IPS-20b (cell line): ENCODE measurements at regions not wholly inside any gene's neighbourhood (a gene's known extent, or its start where the extent isn't known, plus 50 kb on each side); places are given as distances from the start of the nearest gene placed in this dataset.
A peak's percentile ranks its signal among the peaks of the same experiment; 100 is the strongest.
"Not testable (repeated sequence)": the region's sequence is repeated elsewhere in the genome, so short reads cannot be mapped to it uniquely, and the experiment has no call there.

Source experiments
- H3K27ac ChIP-seq: one replicate; pipeline ENCODE4 v1.5.1; 2013; ENCODE audit warnings: low read length
- H3K27me3 ChIP-seq: 2 replicates; pipeline ENCODE4 v1.6.1; 2013; ENCODE audit warnings: mild to moderate bottlenecking, low read length, inconsistent platforms; ENCODE audit not compliant: insufficient read depth
- H3K36me3 ChIP-seq: 2 replicates; pipeline ENCODE4 v1.6.1; 2013; ENCODE audit warnings: low read depth, mild to moderate bottlenecking, inconsistent platforms, low read length, moderate library complexity; ENCODE audit not compliant: insufficient read depth
- H3K4me1 ChIP-seq: 2 replicates; pipeline ENCODE4 v1.6.1; 2013; ENCODE audit warnings: mild to moderate bottlenecking, control low read depth, inconsistent platforms, low read length, moderate library complexity; ENCODE audit not compliant: insufficient read depth
- H3K4me3 ChIP-seq: 2 replicates; pipeline ENCODE4 v1.5.1; 2013; ENCODE audit warnings: mild to moderate bottlenecking, low read length, inconsistent platforms
- H3K9ac ChIP-seq: 2 replicates; pipeline ENCODE4 v1.6.1; 2013; ENCODE audit warnings: low read depth, mild to moderate bottlenecking, inconsistent platforms, low read length, moderate library complexity
- H3K9me3 ChIP-seq: 2 replicates; pipeline ENCODE4 v1.6.1; 2013; ENCODE audit warnings: mild to moderate bottlenecking, low read depth, low read length, inconsistent platforms; ENCODE audit not compliant: insufficient read depth

GRCh38 chr14:65981192-65981843 is 504.9 kb upstream of the CCDC196 start:
- H3K36me3 ChIP-seq, result no peaks in the 10 kb centered on the region

GRCh38 chr14:65986041-65986440 is 500.1 kb upstream of the CCDC196 start:
- H3K27ac ChIP-seq, result no peak overlapping the region
- no peak overlapping the region for H3K9ac ChIP-seq
- no peak overlapping the region for H3K4me3 ChIP-seq
- H3K27me3 ChIP-seq, result no peaks in the 10 kb centered on the region
- no peaks in the 10 kb centered on the region for H3K36me3 ChIP-seq
- H3K9me3 ChIP-seq, result no peaks in the 10 kb centered on the region
- H3K4me1 ChIP-seq, result no peaks in the 10 kb centered on the region

More at GRCh38 chr14:65981192-65981843, 504.9 kb upstream of the CCDC196 start:
- Histone ChIP-seq H3K9me3 (peaks cover 4% of the 10 kb centered on the region), H3K27ac (no peak overlapping the region), H3K4me3 (no peak overlapping the region), H3K9ac (no peak overlapping the region), H3K27me3 (no peaks in the 10 kb centered on the region), H3K4me1 (no peaks in the 10 kb centered on the region)

- Histone ChIP-seq H3K4me1 (peaks cover 13% of the 10 kb centered on the region), H3K36me3 (no peaks in the 10 kb centered on the region), H3K9me3 (no peaks in the 10 kb centered on the region), H3K27ac (no peak overlapping the region), H3K9ac (no peak overlapping the region), H3K4me3 (no peak overlapping the region), H3K27me3 (no peaks in the 10 kb centered on the region)
These were observed 496.2 kb upstream of the CCDC196 start for GRCh38 chr14:65989981-65990380.

GRCh38 chr14:65991104-65991503 is 495.1 kb upstream of the CCDC196 start:
- Histone ChIP-seq H3K9ac (no peak overlapping the region), H3K27ac (no peak overlapping the region), H3K27me3 (no peaks in the 10 kb centered on the region), H3K9me3 (no peaks in the 10 kb centered on the region), H3K4me1 (peaks cover 13% of the 10 kb centered on the region), H3K4me3 (no peak overlapping the region), H3K36me3 (no peaks in the 10 kb centered on the region)

GRCh38 chr14:65991935-65992334 is 494.2 kb upstream of the CCDC196 start:
- H3K4me3 ChIP-seq, H3K9ac ChIP-seq, H3K9me3 ChIP-seq, H3K36me3 ChIP-seq, H3K27me3 ChIP-seq, H3K27ac ChIP-seq: not testable (repeated sequence)
- peaks cover 13% of the 10 kb centered on the region for H3K4me1 ChIP-seq

GRCh38 chr14:65993103-65993502 is 493.1 kb upstream of the CCDC196 start:
- Histone ChIP-seq H3K4me1 (peaks cover 13% of the 10 kb centered on the region), H3K9ac (no peak overlapping the region), H3K4me3 (no peak overlapping the region), H3K27ac (no peak overlapping the region), H3K36me3 (no peaks in the 10 kb centered on the region), H3K9me3 (no peaks in the 10 kb centered on the region), H3K27me3 (no peaks in the 10 kb centered on the region)

- H3K9ac ChIP-seq, result peak overlapping the region; percentile 31; the same call in 1 of the 2 replicates
- H3K4me3 ChIP-seq, result no peak overlapping the region
- H3K36me3 ChIP-seq, result no peaks in the 10 kb centered on the region
- no peaks in the 10 kb centered on the region for H3K27me3 ChIP-seq
- no peak overlapping the region for H3K27ac ChIP-seq
- peaks cover 13% of the 10 kb centered on the region for H3K4me1 ChIP-seq
- peaks cover 4% of the 10 kb centered on the region for H3K9me3 ChIP-seq
These were observed 492.2 kb upstream of the CCDC196 start for GRCh38 chr14:65993996-65994395.

- Histone ChIP-seq H3K4me1 (peaks cover 13% of the 10 kb centered on the region), H3K9me3 (peaks cover 25% of the 10 kb centered on the region), H3K36me3 (no peaks in the 10 kb centered on the region), H3K9ac (no peak overlapping the region), H3K4me3 (no peak overlapping the region), H3K27ac (no peak overlapping the region), H3K27me3 (no peaks in the 10 kb centered on the region)
These were observed 488.8 kb upstream of the CCDC196 start for GRCh38 chr14:65997347-65997746.

GRCh38 chr14:65999865-66000264 is 486.3 kb upstream of the CCDC196 start:
- no peak overlapping the region for H3K27ac ChIP-seq
- peaks cover 4% of the 10 kb centered on the region; the same call in 1 of the 2 replicates for H3K4me1 ChIP-seq
- H3K9me3 ChIP-seq, result peaks cover 25% of the 10 kb centered on the region
- H3K9ac ChIP-seq, result no peak overlapping the region
- H3K27me3 ChIP-seq, result no peaks in the 10 kb centered on the region
- no peaks in the 10 kb centered on the region for H3K36me3 ChIP-seq
- no peak overlapping the region for H3K4me3 ChIP-seq

- H3K27ac ChIP-seq, result no peak overlapping the region
- H3K4me3 ChIP-seq, result no peak overlapping the region
These were observed 485.4 kb upstream of the CCDC196 start for GRCh38 chr14:66000766-66001165.

GRCh38 chr14:66001356-66001755 is 484.8 kb upstream of the CCDC196 start:
- Histone ChIP-seq H3K9me3 (peaks cover 25% of the 10 kb centered on the region), H3K36me3 (no peaks in the 10 kb centered on the region), H3K4me1 (peaks cover 8% of the 10 kb centered on the region; the same call in 1 of the 2 replicates), H3K27me3 (no peaks in the 10 kb centered on the region), H3K27ac (no peak overlapping the region), H3K4me3 (no peak overlapping the region), H3K9ac (no peak overlapping the region)

More at GRCh38 chr14:66000766-66001165, 485.4 kb upstream of the CCDC196 start:
- H3K9me3 ChIP-seq, result peaks cover 25% of the 10 kb centered on the region
- peaks cover 4% of the 10 kb centered on the region; the same call in 1 of the 2 replicates for H3K4me1 ChIP-seq
- H3K9ac ChIP-seq, result no peak overlapping the region
- no peaks in the 10 kb centered on the region for H3K36me3 ChIP-seq
- no peaks in the 10 kb centered on the region for H3K27me3 ChIP-seq

- H3K9me3 ChIP-seq, result peaks cover 25% of the 10 kb centered on the region
- H3K27me3 ChIP-seq, result no peaks in the 10 kb centered on the region
- H3K36me3 ChIP-seq, result no peaks in the 10 kb centered on the region
- H3K27ac ChIP-seq, result no peak overlapping the region
- no peak overlapping the region for H3K9ac ChIP-seq
- no peak overlapping the region for H3K4me3 ChIP-seq
- peaks cover 12% of the 10 kb centered on the region; the same call in 1 of the 2 replicates for H3K4me1 ChIP-seq
These were observed 483.0 kb upstream of the CCDC196 start for GRCh38 chr14:66003082-66003730.
